ENCODE measurements at regions not wholly inside any gene's neighbourhood (a gene's known extent, or its start where the extent isn't known, plus 50 kb on each side); places are given as distances from the start of the nearest gene placed in this dataset.

DNA sequence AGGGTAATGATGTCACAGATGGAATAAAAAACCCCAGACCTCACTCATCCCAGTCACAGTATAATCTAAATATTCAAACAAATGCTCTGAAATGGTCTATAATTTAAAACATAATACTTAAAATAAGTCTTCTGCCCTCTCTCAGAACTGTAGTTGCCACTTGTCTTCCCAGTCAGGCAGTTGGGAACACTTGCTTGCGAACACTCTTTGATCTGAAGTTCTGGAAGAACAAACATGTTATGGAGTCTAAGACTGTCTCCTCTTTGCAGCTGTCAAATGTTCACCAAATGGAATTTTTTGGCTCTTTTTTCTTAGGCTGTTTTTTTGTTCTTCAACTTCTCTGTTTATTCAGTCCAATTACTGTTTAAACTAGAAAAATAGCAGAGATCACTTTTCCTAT is 711.1 kb upstream of the GOLIM4 start:
- no peaks in the 10 kb centered on the region for H3K27me3 Mint-ChIP-seq (ENCODE audit: insufficient read depth, low read depth, poor library complexity)
- 0 out of 2 replicates have a peak overlapping the region, but pooled peaks have one; percentile 2 for H2AFZ ChIP-seq
- no peaks in the 10 kb centered on the region for H3K9me3 Mint-ChIP-seq
- no peaks in the 10 kb centered on the region for H3K79me2 ChIP-seq (replicated peaks; ENCODE audit: insufficient read depth)
- H3K4me3 Mint-ChIP-seq, result no peak overlapping the region
- DNase-seq (ENCODE audit: low spot score), result no peak
- peaks cover 48% of the 10 kb centered on the region for H3K4me1 Mint-ChIP-seq
- TF ChIP-seq, protein P1, sequence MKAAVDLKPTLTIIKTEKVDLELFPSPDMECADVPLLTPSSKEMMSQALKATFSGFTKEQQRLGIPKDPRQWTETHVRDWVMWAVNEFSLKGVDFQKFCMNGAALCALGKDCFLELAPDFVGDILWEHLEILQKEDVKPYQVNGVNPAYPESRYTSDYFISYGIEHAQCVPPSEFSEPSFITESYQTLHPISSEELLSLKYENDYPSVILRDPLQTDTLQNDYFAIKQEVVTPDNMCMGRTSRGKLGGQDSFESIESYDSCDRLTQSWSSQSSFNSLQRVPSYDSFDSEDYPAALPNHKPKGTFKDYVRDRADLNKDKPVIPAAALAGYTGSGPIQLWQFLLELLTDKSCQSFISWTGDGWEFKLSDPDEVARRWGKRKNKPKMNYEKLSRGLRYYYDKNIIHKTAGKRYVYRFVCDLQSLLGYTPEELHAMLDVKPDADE (IDR thresholded peaks at IDR 0.05), result no peak
- no peak for TF ChIP-seq JUNB (IDR thresholded peaks at IDR 0.05; ENCODE audit: unreplicated experiment)
- TF ChIP-seq ZNF331 (CRISPR knock-in tag; IDR thresholded peaks at IDR 0.05; ENCODE audit: low read depth), result no peak
- TF ChIP-seq EZH2phosphoT487 (IDR thresholded peaks at IDR 0.05; ENCODE audit: unreplicated experiment), result no peak
- TF ChIP-seq, protein P2, sequence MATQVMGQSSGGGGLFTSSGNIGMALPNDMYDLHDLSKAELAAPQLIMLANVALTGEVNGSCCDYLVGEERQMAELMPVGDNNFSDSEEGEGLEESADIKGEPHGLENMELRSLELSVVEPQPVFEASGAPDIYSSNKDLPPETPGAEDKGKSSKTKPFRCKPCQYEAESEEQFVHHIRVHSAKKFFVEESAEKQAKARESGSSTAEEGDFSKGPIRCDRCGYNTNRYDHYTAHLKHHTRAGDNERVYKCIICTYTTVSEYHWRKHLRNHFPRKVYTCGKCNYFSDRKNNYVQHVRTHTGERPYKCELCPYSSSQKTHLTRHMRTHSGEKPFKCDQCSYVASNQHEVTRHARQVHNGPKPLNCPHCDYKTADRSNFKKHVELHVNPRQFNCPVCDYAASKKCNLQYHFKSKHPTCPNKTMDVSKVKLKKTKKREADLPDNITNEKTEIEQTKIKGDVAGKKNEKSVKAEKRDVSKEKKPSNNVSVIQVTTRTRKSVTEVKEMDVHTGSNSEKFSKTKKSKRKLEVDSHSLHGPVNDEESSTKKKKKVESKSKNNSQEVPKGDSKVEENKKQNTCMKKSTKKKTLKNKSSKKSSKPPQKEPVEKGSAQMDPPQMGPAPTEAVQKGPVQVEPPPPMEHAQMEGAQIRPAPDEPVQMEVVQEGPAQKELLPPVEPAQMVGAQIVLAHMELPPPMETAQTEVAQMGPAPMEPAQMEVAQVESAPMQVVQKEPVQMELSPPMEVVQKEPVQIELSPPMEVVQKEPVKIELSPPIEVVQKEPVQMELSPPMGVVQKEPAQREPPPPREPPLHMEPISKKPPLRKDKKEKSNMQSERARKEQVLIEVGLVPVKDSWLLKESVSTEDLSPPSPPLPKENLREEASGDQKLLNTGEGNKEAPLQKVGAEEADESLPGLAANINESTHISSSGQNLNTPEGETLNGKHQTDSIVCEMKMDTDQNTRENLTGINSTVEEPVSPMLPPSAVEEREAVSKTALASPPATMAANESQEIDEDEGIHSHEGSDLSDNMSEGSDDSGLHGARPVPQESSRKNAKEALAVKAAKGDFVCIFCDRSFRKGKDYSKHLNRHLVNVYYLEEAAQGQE (IDR thresholded peaks at IDR 0.05; ENCODE audit: unreplicated experiment), result no peak
- TF ChIP-seq EZH2 (IDR thresholded peaks at IDR 0.05; ENCODE audit: low read depth, unreplicated experiment), result no peak
- TF ChIP-seq POLR2AphosphoS5 (IDR thresholded peaks at IDR 0.05; ENCODE audit: low read depth), result no peak
- no peak for TF ChIP-seq NANOG (IDR thresholded peaks at IDR 0.05; ENCODE audit: borderline replicate concordance)
- TF ChIP-seq, protein P3, sequence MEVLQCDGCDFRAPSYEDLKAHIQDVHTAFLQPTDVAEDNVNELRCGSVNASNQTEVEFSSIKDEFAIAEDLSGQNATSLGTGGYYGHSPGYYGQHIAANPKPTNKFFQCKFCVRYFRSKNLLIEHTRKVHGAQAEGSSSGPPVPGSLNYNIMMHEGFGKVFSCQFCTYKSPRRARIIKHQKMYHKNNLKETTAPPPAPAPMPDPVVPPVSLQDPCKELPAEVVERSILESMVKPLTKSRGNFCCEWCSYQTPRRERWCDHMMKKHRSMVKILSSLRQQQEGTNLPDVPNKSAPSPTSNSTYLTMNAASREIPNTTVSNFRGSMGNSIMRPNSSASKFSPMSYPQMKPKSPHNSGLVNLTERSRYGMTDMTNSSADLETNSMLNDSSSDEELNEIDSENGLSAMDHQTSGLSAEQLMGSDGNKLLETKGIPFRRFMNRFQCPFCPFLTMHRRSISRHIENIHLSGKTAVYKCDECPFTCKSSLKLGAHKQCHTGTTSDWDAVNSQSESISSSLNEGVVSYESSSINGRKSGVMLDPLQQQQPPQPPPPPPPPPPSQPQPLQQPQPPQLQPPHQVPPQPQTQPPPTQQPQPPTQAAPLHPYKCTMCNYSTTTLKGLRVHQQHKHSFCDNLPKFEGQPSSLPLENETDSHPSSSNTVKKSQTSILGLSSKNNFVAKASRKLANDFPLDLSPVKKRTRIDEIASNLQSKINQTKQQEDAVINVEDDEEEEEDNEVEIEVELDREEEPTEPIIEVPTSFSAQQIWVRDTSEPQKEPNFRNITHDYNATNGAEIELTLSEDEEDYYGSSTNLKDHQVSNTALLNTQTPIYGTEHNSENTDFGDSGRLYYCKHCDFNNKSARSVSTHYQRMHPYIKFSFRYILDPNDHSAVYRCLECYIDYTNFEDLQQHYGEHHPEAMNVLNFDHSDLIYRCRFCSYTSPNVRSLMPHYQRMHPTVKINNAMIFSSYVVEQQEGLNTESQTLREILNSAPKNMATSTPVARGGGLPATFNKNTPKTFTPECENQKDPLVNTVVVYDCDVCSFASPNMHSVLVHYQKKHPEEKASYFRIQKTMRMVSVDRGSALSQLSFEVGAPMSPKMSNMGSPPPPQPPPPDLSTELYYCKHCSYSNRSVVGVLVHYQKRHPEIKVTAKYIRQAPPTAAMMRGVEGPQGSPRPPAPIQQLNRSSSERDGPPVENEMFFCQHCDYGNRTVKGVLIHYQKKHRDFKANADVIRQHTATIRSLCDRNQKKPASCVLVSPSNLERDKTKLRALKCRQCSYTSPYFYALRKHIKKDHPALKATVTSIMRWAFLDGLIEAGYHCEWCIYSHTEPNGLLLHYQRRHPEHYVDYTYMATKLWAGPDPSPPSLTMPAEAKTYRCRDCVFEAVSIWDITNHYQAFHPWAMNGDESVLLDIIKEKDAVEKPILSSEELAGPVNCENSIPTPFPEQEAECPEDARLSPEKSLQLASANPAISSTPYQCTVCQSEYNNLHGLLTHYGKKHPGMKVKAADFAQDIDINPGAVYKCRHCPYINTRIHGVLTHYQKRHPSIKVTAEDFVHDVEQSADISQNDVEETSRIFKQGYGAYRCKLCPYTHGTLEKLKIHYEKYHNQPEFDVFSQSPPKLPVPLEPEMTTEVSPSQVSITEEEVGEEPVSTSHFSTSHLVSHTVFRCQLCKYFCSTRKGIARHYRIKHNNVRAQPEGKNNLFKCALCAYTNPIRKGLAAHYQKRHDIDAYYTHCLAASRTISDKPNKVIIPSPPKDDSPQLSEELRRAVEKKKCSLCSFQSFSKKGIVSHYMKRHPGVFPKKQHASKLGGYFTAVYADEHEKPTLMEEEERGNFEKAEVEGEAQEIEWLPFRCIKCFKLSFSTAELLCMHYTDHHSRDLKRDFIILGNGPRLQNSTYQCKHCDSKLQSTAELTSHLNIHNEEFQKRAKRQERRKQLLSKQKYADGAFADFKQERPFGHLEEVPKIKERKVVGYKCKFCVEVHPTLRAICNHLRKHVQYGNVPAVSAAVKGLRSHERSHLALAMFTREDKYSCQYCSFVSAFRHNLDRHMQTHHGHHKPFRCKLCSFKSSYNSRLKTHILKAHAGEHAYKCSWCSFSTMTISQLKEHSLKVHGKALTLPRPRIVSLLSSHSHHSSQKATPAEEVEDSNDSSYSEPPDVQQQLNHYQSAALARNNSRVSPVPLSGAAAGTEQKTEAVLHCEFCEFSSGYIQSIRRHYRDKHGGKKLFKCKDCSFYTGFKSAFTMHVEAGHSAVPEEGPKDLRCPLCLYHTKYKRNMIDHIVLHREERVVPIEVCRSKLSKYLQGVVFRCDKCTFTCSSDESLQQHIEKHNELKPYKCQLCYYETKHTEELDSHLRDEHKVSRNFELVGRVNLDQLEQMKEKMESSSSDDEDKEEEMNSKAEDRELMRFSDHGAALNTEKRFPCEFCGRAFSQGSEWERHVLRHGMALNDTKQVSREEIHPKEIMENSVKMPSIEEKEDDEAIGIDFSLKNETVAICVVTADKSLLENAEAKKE (CRISPR knock-in tag; IDR thresholded peaks at IDR 0.05), result no peak
- H3K27me3 ChIP-seq (ENCODE audit: insufficient read depth), result no peaks in the 10 kb centered on the region
- H3K4me3 ChIP-seq, result no peak overlapping the region
- no peaks in the 10 kb centered on the region for H3K36me3 ChIP-seq (ENCODE audit: insufficient read depth)
- H3K27ac Mint-ChIP-seq, result peak overlapping the region; percentile 81
- H3K9me2 ChIP-seq (ENCODE audit: insufficient read depth), result no peaks in the 10 kb centered on the region
- H3K4me1 ChIP-seq (ENCODE audit: insufficient read depth), result peaks cover 39% of the 10 kb centered on the region
- peaks cover 4% of the 10 kb centered on the region; the same call in 1 of the 3 replicates for H3K36me3 Mint-ChIP-seq (ENCODE audit: low read depth)
- no peak overlapping the region for H3K27ac ChIP-seq (ENCODE audit: low read depth)
- no peaks in the 10 kb centered on the region for H3F3A ChIP-seq (replicated peaks; ENCODE audit: low read depth)
- H4K20me1 ChIP-seq (replicated peaks; ENCODE audit: insufficient read depth), result no peaks in the 10 kb centered on the region
- ATAC-seq, result no peak; the same call in 2 of the 3 replicates
- H3K4me2 ChIP-seq, result peak overlapping the region; percentile 10

Measured in GM23338 (cell line).